Natural killer cell (primary cell): ENCODE measurements at regions not wholly inside any gene's neighbourhood (a gene's known extent, or its start where the extent isn't known, plus 50 kb on each side); places are given as distances from the start of the nearest gene placed in this dataset.

ENCODE experiments used
- ATAC-seq, 3 donors: fragments of 150-1000 bp in 2 of 3; fragments of 200-7000 bp in 1 of 3; cut with Tn5 transposase; 1 replicate in 1 of 3; 2 replicates in 2 of 3; pipeline ENCODE4 v1.10.0; 2021; ENCODE audit warnings: mild to moderate bottlenecking in 2 of 3, moderate library complexity in 2 of 3
- DNase-seq, 2 donors: peaks; one replicate each; pipeline versions ENCODE4 v3.0.0 to v3.0.0-alpha.2; 2013 to 2021; ENCODE audit warnings: mixed read lengths in 1 of 2
- H3K27ac ChIP-seq: one replicate; pipeline ENCODE4 v1.5.1; 2013; ENCODE audit warnings: mild to moderate bottlenecking, low read length
- H3K27me3 ChIP-seq: one replicate; pipeline ENCODE4 v1.6.1; 2013; ENCODE audit warnings: low read length; ENCODE audit not compliant: control insufficient read depth, insufficient read depth
- H3K36me3 ChIP-seq: one replicate; pipeline ENCODE4 v1.6.1; 2013; ENCODE audit warnings: low read length; ENCODE audit not compliant: control insufficient read depth, insufficient read depth
- H3K4me1 ChIP-seq: one replicate; pipeline ENCODE4 v1.6.1; 2013; ENCODE audit warnings: low read length; ENCODE audit not compliant: control insufficient read depth, insufficient read depth
- H3K4me3 ChIP-seq: one replicate; pipeline ENCODE4 v1.5.1; 2013; ENCODE audit warnings: low read length
- H3K9me3 ChIP-seq: one replicate; pipeline ENCODE4 v1.6.1; 2013; ENCODE audit warnings: low read length; ENCODE audit not compliant: control insufficient read depth, insufficient read depth
- H3K27ac Mint-ChIP-seq, 2 donors: one replicate each; pipeline ENCODE4 v1.8.0; 2022; ENCODE audit warnings: mild to moderate bottlenecking in 2 of 2, mixed read lengths in 2 of 2, moderate library complexity in 1 of 2
- H3K27me3 Mint-ChIP-seq, 2 donors: one replicate each; pipeline ENCODE4 v1.8.0; 2022; ENCODE audit warnings: low read depth in 2 of 2, mixed read lengths in 2 of 2
- H3K36me3 Mint-ChIP-seq: one replicate; pipeline ENCODE4 v1.8.0; 2022; ENCODE audit warnings: mixed read lengths
- H3K4me1 Mint-ChIP-seq, 2 donors: one replicate each; pipeline ENCODE4 v1.8.0; 2022; ENCODE audit warnings: mixed read lengths in 2 of 2
- H3K4me3 Mint-ChIP-seq: one replicate; pipeline ENCODE4 v1.8.0; 2022; ENCODE audit warnings: mild to moderate bottlenecking, moderate library complexity, mixed read lengths
- H3K9me3 Mint-ChIP-seq, 2 donors: one replicate each; pipeline ENCODE4 v1.8.0; 2022; ENCODE audit warnings: mixed read lengths in 2 of 2
- CTCF ChIP-seq: fragments of 200-600 bp; IDR thresholded peaks from one replicate; pipeline ENCODE4 v1.8.0; 2022; ENCODE audit warnings: antibody characterized with exemption
- WGBS: methylation state at CpG from one replicate; pipeline ENCODE4 v1.1.7; 2013; ENCODE audit warnings: missing lambda C conversion rate; ENCODE audit not compliant: insufficient coverage; 5-methylcytosine and 5-hydroxymethylcytosine counted together
- intact Hi-C: fragments of 100-400 bp; cut with micrococcal nuclease; formaldehyde crosslinking; loops from one replicate; pipeline ENCODE4 v1.14.2; 2022

GRCh38 chr2:226223704-226224103 is 575.9 kb downstream of the IRS1 start:
- no peak overlapping the region for H3K27ac ChIP-seq
- no peaks in the 10 kb centered on the region for H3K27me3 ChIP-seq
- ATAC-seq (no peak), DNase-seq (no peak)
- peaks cover 0 to 8% of the 10 kb centered on the region in 2 donors for H3K9me3 Mint-ChIP-seq
- H3K36me3 Mint-ChIP-seq, result no peaks in the 10 kb centered on the region
- H3K36me3 ChIP-seq, result no peaks in the 10 kb centered on the region
- no peaks in the 10 kb centered on the region for H3K4me1 Mint-ChIP-seq
- no CpG with 5 or more reads among the region's 2 CpGs for WGBS
- no peaks in the 10 kb centered on the region for H3K9me3 ChIP-seq
- no peak for TF ChIP-seq CTCF
- intact Hi-C loops, result no loop called here
- no peaks in the 10 kb centered on the region for H3K27me3 Mint-ChIP-seq
- H3K4me3 ChIP-seq, result no peak overlapping the region
- H3K27ac Mint-ChIP-seq, result no peak overlapping the region
- no peaks in the 10 kb centered on the region for H3K4me1 ChIP-seq
- H3K4me3 Mint-ChIP-seq, result no peak overlapping the region

- intact Hi-C loops, result no loop called here
- no peak overlapping the region for H3K4me3 ChIP-seq
- 80% methylated on average over 3 of the region's 3 CpGs for WGBS
- H3K27ac Mint-ChIP-seq, result no peak overlapping the region
- DNase-seq (no peak), ATAC-seq (no peak)
- no peak overlapping the region for H3K27ac ChIP-seq
- no peaks in the 10 kb centered on the region for H3K4me1 Mint-ChIP-seq
- no peaks in the 10 kb centered on the region for H3K36me3 ChIP-seq
- H3K9me3 ChIP-seq, result no peaks in the 10 kb centered on the region
- H3K9me3 Mint-ChIP-seq, result peaks cover 0 to 8% of the 10 kb centered on the region in 2 donors
- H3K36me3 Mint-ChIP-seq, result no peaks in the 10 kb centered on the region
- no peaks in the 10 kb centered on the region for H3K4me1 ChIP-seq
- H3K4me3 Mint-ChIP-seq, result no peak overlapping the region
- H3K27me3 ChIP-seq, result no peaks in the 10 kb centered on the region
- no peak for TF ChIP-seq CTCF
- no peaks in the 10 kb centered on the region for H3K27me3 Mint-ChIP-seq
Measured at GRCh38 chr2:226220511-226220910, 579.1 kb downstream of the IRS1 start.

GRCh38 chr2:226217191-226217590 is 582.4 kb downstream of the IRS1 start:
- Histone ChIP-seq H3K4me1 (no peaks in the 10 kb centered on the region), H3K4me3 (no peak overlapping the region), H3K9me3 (no peaks in the 10 kb centered on the region), H3K27ac (no peak overlapping the region), H3K36me3 (no peaks in the 10 kb centered on the region), H3K27me3 (no peaks in the 10 kb centered on the region)
- intact Hi-C loops, result no loop called here
- Mint-ChIP-seq H3K27ac (no peak overlapping the region), H3K9me3 (no peaks in the 10 kb centered on the region), H3K27me3 (no peaks in the 10 kb centered on the region), H3K4me3 (no peak overlapping the region), H3K36me3 (no peaks in the 10 kb centered on the region), H3K4me1 (no peaks in the 10 kb centered on the region)
- no peak for DNase-seq
- no peak for ATAC-seq
- no CpG with 5 or more reads among the region's 1 CpG for WGBS
- no peak for TF ChIP-seq CTCF

GRCh38 chr2:226216575-226216974 is 583.0 kb downstream of the IRS1 start:
- WGBS, result 92% methylated on average over 5 of the region's 6 CpGs
- DNase-seq, result no peak
- ATAC-seq, result no peak
- Histone ChIP-seq H3K36me3 (no peaks in the 10 kb centered on the region), H3K27me3 (no peaks in the 10 kb centered on the region), H3K27ac (no peak overlapping the region), H3K4me1 (no peaks in the 10 kb centered on the region), H3K9me3 (no peaks in the 10 kb centered on the region), H3K4me3 (no peak overlapping the region)
- Mint-ChIP-seq H3K4me1 (no peaks in the 10 kb centered on the region), H3K27me3 (no peaks in the 10 kb centered on the region), H3K27ac (no peak overlapping the region), H3K4me3 (no peak overlapping the region), H3K9me3 (no peaks in the 10 kb centered on the region), H3K36me3 (no peaks in the 10 kb centered on the region)
- no peak for TF ChIP-seq CTCF
- intact Hi-C loops, result no loop called here
